Smooth muscle cell (in vitro differentiated cells): ENCODE measurements at regions not wholly inside any gene's neighbourhood (a gene's known extent, or its start where the extent isn't known, plus 50 kb on each side); places are given as distances from the start of the nearest gene placed in this dataset.

ENCODE experiments used
- DNase-seq: peaks from one replicate; lab custom pipeline; 2025; ENCODE audit not compliant: unreplicated experiment; lab: John Stamatoyannopoulos, UW
- H2AFZ ChIP-seq: fragments of 200-600 bp; sonication (generic); 2 replicates; pipeline ENCODE4 v1.6.0; 2016; ENCODE audit warnings: antibody characterized with exemption, low read depth, mild to moderate bottlenecking
- H3F3A ChIP-seq: fragments of 200-600 bp; sonication (generic); 2 replicates; pipeline ENCODE4 v1.6.0; 2017; ENCODE audit warnings: antibody characterized with exemption, low read depth
- H3K27ac ChIP-seq: fragments of 200-600 bp; sonication (generic); 2 replicates; pipeline ENCODE4 v1.5.1; 2016; ENCODE audit warnings: low read depth, mild to moderate bottlenecking
- H3K27me3 ChIP-seq: fragments of 200-600 bp; sonication (generic); 2 replicates; pipeline ENCODE4 v1.6.1; 2016; ENCODE audit warnings: low read depth, mild to moderate bottlenecking
- H3K36me3 ChIP-seq: fragments of 200-600 bp; sonication (generic); 2 replicates; pipeline ENCODE4 v1.5.1; 2016; ENCODE audit warnings: low read depth
- H3K4me1 ChIP-seq: fragments of 200-600 bp; sonication (generic); 2 replicates; pipeline ENCODE4 v1.5.1; 2016; ENCODE audit warnings: low read depth
- H3K4me2 ChIP-seq: fragments of 200-600 bp; sonication (generic); 2 replicates; pipeline ENCODE4 v1.6.0; 2016; ENCODE audit warnings: mild to moderate bottlenecking
- H3K4me3 ChIP-seq: fragments of 200-600 bp; sonication (generic); 2 replicates; pipeline ENCODE4 v1.5.1; 2016; ENCODE audit warnings: mild to moderate bottlenecking
- H3K79me2 ChIP-seq: fragments of 200-600 bp; sonication (generic); 2 replicates; pipeline ENCODE4 v1.6.0; 2016; ENCODE audit warnings: low read depth, mild to moderate bottlenecking
- H3K9ac ChIP-seq: fragments of 200-600 bp; sonication (generic); 2 replicates; pipeline ENCODE4 v1.6.0; 2016; ENCODE audit warnings: low read depth
- H3K9me3 ChIP-seq: fragments of 200-600 bp; sonication (generic); replicated peaks from 2 replicates; pipeline ENCODE4 v1.5.1; 2016; ENCODE audit warnings: low read depth
- H4K20me1 ChIP-seq: fragments of 200-600 bp; sonication (generic); 2 replicates; pipeline ENCODE4 v1.6.0; 2016; ENCODE audit warnings: low read depth
- WGBS: methylation state at CpG from one replicate; pipeline ENCODE4 v1.1.7; 2016; ENCODE audit warnings: low lambda C conversion rate; 5-methylcytosine and 5-hydroxymethylcytosine counted together
- TF ChIP-seq, protein P1 (sequence below): fragments of 200-600 bp; sonication (generic); IDR thresholded peaks from 2 replicates; pipeline ENCODE4 v1.5.1; 2017; ENCODE audit warnings: borderline replicate concordance, mild to moderate bottlenecking, antibody characterized with exemption; ENCODE audit not compliant: insufficient read depth, poor library complexity, severe bottlenecking

DNA sequence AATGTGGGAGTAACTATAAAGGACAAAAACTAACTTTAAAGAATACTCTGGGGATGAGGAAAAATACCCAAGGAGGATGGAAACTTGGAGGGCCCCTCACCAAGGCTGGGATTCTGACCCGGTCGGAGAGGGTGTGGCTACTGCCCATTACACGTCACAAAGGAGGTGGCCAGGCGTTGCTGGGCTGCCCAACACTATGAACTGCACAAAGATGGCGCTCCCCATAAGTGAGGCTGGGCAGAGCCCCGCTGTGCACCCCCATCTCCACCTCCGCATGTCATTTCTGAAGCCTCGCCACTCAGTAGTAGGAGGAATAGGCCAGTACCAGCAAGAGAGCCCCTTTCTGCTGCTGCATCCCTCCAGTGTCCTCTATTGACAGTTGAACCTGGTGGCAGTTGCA, 290.1 kb upstream of the ZNF32 start:
- TF ChIP-seq, protein P1, sequence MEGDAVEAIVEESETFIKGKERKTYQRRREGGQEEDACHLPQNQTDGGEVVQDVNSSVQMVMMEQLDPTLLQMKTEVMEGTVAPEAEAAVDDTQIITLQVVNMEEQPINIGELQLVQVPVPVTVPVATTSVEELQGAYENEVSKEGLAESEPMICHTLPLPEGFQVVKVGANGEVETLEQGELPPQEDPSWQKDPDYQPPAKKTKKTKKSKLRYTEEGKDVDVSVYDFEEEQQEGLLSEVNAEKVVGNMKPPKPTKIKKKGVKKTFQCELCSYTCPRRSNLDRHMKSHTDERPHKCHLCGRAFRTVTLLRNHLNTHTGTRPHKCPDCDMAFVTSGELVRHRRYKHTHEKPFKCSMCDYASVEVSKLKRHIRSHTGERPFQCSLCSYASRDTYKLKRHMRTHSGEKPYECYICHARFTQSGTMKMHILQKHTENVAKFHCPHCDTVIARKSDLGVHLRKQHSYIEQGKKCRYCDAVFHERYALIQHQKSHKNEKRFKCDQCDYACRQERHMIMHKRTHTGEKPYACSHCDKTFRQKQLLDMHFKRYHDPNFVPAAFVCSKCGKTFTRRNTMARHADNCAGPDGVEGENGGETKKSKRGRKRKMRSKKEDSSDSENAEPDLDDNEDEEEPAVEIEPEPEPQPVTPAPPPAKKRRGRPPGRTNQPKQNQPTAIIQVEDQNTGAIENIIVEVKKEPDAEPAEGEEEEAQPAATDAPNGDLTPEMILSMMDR = no peak
- no peak for DNase-seq
- peaks cover 6% of the 10 kb centered on the region for H3F3A ChIP-seq
- no peaks in the 10 kb centered on the region for H4K20me1 ChIP-seq
- 82% methylated on average over 8 of the region's 8 CpGs for WGBS
- no peak overlapping the region for H3K27ac ChIP-seq
- H3K27me3 ChIP-seq = no peaks in the 10 kb centered on the region
- H3K9me3 ChIP-seq = peaks cover 4% of the 10 kb centered on the region
- no peak overlapping the region for H2AFZ ChIP-seq
- no peak overlapping the region for H3K4me3 ChIP-seq
- no peak overlapping the region for H3K4me2 ChIP-seq
- no peaks in the 10 kb centered on the region for H3K36me3 ChIP-seq
- no peaks in the 10 kb centered on the region for H3K79me2 ChIP-seq
- H3K9ac ChIP-seq = no peak overlapping the region
- no peaks in the 10 kb centered on the region for H3K4me1 ChIP-seq

DNA sequence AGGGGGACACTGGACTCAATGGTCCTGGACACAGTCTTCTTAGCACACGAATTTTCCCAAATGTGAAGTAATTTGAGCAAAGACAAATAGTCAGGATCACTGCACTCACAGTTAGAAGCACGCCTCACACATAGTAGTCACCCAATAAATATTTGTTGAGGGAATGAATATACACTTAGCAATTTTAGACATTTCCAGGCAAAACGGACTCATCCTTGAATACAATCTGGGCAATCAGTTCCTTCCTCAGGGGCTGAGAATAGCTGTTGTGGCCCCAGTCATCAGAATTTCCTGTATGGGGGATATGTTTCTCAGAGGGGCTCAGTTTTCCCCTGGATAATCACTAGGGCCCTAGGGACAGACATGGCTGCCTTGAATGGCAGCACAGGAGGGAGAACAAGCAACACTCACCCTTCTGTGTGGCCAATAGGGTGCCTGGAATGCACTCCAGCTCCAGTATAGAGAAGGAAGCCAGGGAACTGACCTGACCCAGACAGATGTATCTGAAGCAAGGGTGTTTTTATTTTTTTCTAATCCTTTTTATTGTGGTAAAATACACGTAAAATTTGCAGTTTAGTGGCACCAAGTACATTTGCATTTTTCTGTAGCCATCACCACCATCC, 282.7 kb upstream of the ZNF32 start:
- H3K4me3 ChIP-seq = no peak overlapping the region
- no peak for DNase-seq
- no peaks in the 10 kb centered on the region for H3F3A ChIP-seq
- peak overlapping the region; percentile 20 for H3K4me2 ChIP-seq
- WGBS = 44% methylated on average over 4 of the region's 4 CpGs
- TF ChIP-seq, protein P1 = no peak
- H4K20me1 ChIP-seq = no peaks in the 10 kb centered on the region
- H3K9ac ChIP-seq = no peak overlapping the region
- no peaks in the 10 kb centered on the region for H3K4me1 ChIP-seq
- H3K9me3 ChIP-seq = peaks cover 8% of the 10 kb centered on the region
- H2AFZ ChIP-seq = no peak overlapping the region
- H3K79me2 ChIP-seq = no peaks in the 10 kb centered on the region
- peaks cover 15% of the 10 kb centered on the region for H3K27me3 ChIP-seq
- H3K36me3 ChIP-seq = no peaks in the 10 kb centered on the region
- peak overlapping the region; percentile 28 for H3K27ac ChIP-seq

DNA sequence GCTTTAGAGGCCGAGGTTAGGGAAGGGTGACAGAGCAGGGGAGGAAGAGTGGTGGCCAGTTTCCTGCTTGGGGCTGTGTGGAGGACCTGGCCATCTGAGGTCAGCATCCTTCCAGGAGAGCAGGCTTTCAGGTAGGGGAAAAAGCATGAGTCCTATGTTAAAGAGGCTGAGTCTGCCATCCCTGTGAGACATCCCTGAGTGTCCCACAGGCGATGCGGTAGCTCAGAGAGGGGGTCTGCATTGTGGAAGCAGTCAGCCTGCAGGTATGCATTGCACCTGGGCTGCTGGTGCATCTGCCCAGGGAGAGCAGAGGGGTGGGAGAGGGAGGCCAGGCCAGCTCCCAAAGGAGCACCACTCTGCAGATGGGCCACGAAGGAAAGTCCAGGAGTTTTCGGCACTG, 282.1 kb upstream of the ZNF32 start:
- DNase-seq = no peak
- Histone ChIP-seq H2AFZ (no peak overlapping the region), H3F3A (no peaks in the 10 kb centered on the region), H3K4me1 (no peaks in the 10 kb centered on the region), H3K9me3 (peaks cover 8% of the 10 kb centered on the region), H3K9ac (no peak overlapping the region), H3K27ac (no peak overlapping the region), H3K4me3 (no peak overlapping the region), H3K36me3 (no peaks in the 10 kb centered on the region), H3K79me2 (no peaks in the 10 kb centered on the region), H4K20me1 (no peaks in the 10 kb centered on the region), H3K27me3 (peaks cover 15% of the 10 kb centered on the region), H3K4me2 (peak overlapping the region; percentile 20)
- WGBS = 91% methylated on average over 5 of the region's 5 CpGs
- TF ChIP-seq, protein P1 = no peak

DNA sequence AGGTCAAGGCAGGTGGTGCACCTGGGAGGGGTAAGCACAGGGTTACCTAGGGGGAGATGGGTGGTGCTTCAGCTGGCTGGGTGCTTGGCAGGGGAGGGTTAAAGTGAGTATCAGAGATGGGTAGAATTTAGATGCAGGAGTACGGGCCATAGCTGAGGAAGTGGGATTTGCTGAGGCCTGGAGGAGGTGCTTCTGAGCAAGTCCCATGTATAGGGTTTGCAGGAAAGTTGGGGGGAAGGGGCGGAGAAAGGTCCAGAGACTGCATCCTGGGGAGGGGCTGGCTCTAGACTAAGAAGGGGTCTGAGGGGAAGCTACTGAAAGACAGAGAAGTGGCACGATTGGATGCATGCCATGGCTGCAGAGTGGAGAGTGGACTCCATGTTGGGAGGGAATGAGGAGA, 281.6 kb upstream of the ZNF32 start:
- no peak overlapping the region for H3K4me2 ChIP-seq
- H3F3A ChIP-seq = no peaks in the 10 kb centered on the region
- peaks cover 8% of the 10 kb centered on the region for H3K9me3 ChIP-seq
- H2AFZ ChIP-seq = no peak overlapping the region
- H3K36me3 ChIP-seq = no peaks in the 10 kb centered on the region
- H3K4me1 ChIP-seq = no peaks in the 10 kb centered on the region
- H3K79me2 ChIP-seq = no peaks in the 10 kb centered on the region
- H4K20me1 ChIP-seq = no peaks in the 10 kb centered on the region
- peaks cover 16% of the 10 kb centered on the region for H3K27me3 ChIP-seq
- WGBS = 97% methylated on average over 3 of the region's 3 CpGs
- DNase-seq = no peak
- no peak overlapping the region for H3K9ac ChIP-seq
- TF ChIP-seq, protein P1 = no peak
- H3K27ac ChIP-seq = no peak overlapping the region
- no peak overlapping the region for H3K4me3 ChIP-seq
